ENCODE measurements at regions not wholly inside any gene's neighbourhood (a gene's known extent, or its start where the extent isn't known, plus 50 kb on each side); places are given as distances from the start of the nearest gene placed in this dataset.

DNA sequence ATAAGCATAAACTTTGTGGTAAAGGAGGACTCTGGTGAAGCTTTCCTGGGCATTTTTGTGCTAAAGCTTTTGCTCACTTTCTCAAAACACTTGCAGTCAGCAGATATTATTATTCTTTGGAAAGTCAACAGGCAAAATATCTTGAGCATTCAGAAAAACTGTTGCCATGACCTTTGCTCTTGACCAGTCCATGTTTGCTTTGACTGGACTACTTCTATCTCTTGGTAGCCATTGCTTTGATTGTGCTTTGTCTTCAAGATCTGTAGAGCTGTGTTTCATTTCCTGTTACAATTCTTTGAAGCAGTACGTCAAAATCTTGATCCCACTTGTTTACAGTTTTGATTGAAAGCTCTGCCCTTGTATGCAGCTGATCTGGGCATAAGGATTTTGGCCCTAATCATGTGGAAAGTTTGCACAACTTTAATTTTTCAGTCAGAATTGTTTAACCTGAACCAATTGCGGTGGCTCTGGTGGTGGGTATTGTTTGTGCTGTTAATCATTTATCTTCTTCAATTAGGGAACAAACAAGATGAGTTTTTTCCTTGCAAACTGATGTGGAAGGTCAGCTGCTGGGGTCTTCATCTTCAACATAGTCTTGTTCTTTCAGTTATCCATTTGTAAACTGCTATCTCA is 121.5 kb upstream of the NUDT6 start:
- peaks cover 18 to 44% (median 28%) of the 10 kb centered on the region in 7 donors for H3K9me3 Mint-ChIP-seq
- H3K4me1 ChIP-seq (ENCODE audit: control insufficient read depth in 1 of 2, insufficient read depth in 2 of 2, low read length in 2 of 2): no peaks in the 10 kb centered on the region
- no peak overlapping the region for H2AFZ ChIP-seq (ENCODE audit: insufficient read depth, low read depth, low read length, poor library complexity, severe bottlenecking)
- no peak overlapping the region for H3K27ac ChIP-seq (ENCODE audit: low read depth in 1 of 2, low read length in 2 of 2)
- H3K4me2 ChIP-seq (replicated peaks; ENCODE audit: extremely low read depth, low read length, poor library complexity, severe bottlenecking): no peak overlapping the region
- H3K27ac Mint-ChIP-seq: no peak overlapping the region
- peaks cover 0 to 12% of the 10 kb centered on the region in 2 donors for H3K36me3 ChIP-seq (replicated peaks in 1 of 2; ENCODE audit: control insufficient read depth in 1 of 2, insufficient read depth in 2 of 2, low read length in 2 of 2)
- no peaks in the 10 kb centered on the region for H3K79me2 ChIP-seq (ENCODE audit: insufficient read depth, low read length)
- no peaks in the 10 kb centered on the region for H4K20me1 ChIP-seq (ENCODE audit: insufficient read depth, low read length)
- intact Hi-C loops (cut with micrococcal nuclease): no loop called here
- H3K4me1 Mint-ChIP-seq: no peaks in the 10 kb centered on the region
- H3K4me3 Mint-ChIP-seq: no peak overlapping the region
- no peak overlapping the region for H3K9ac ChIP-seq (ENCODE audit: insufficient read depth, low read length, poor library complexity, severe bottlenecking)
- WGBS (ENCODE audit: insufficient coverage): 64% methylated on average over 1 of the region's 2 CpGs
- H3K27me3 Mint-ChIP-seq (ENCODE audit: low read depth in 3 of 3): no peaks in the 10 kb centered on the region
- H3K36me3 Mint-ChIP-seq: peaks cover 4 to 22% of the 10 kb centered on the region in 2 donors
- peaks cover 10 to 22% of the 10 kb centered on the region in 2 donors for H3K9me3 ChIP-seq (replicated peaks in 1 of 2; ENCODE audit: control insufficient read depth in 1 of 2, insufficient read depth in 1 of 2, low read length in 2 of 2)
- TF ChIP-seq CTCF (IDR thresholded peaks at IDR 0.05): no peak
- H3K4me3 ChIP-seq (replicated peaks in 1 of 3; ENCODE audit: low read depth in 2 of 3, low read length in 3 of 3): no peak overlapping the region
- DNase-seq: no peak
- no peaks in the 10 kb centered on the region for H3K27me3 ChIP-seq (ENCODE audit: control insufficient read depth in 2 of 2, insufficient read depth in 2 of 2, low read length in 2 of 2)

DNA sequence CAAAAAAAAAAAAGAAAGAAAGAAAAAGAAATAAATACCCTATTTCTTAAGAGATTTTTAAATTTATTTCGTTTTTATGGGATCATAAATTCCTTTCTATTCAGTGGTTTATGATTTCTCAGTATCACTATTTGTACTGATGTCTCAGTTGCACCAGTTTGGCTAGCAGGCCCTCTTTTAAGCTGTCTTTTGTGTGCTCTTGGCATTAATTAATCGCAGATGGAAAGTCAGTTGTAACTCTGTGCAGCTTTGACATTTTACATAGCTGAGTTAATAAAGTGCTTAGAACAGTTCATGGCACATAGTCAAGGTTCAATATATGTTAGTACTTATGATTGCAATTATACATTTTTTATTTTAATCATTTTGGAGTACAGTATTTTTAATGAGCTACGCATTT is 123.7 kb upstream of the NUDT6 start:
- no peak overlapping the region for H3K4me3 Mint-ChIP-seq
- H3K36me3 ChIP-seq (replicated peaks in 1 of 2; ENCODE audit: control insufficient read depth in 1 of 2, insufficient read depth in 2 of 2, low read length in 2 of 2): peaks cover 0 to 12% of the 10 kb centered on the region in 2 donors
- peaks cover 8 to 28% of the 10 kb centered on the region in 2 donors for H3K36me3 Mint-ChIP-seq
- no peaks in the 10 kb centered on the region for H3K4me1 ChIP-seq (ENCODE audit: control insufficient read depth in 1 of 2, insufficient read depth in 2 of 2, low read length in 2 of 2)
- no peaks in the 10 kb centered on the region for H4K20me1 ChIP-seq (ENCODE audit: insufficient read depth, low read length)
- no peaks in the 10 kb centered on the region for H3K4me1 Mint-ChIP-seq
- peaks cover 22 to 60% (median 41%) of the 10 kb centered on the region in 7 donors for H3K9me3 Mint-ChIP-seq
- no peak overlapping the region for H2AFZ ChIP-seq (ENCODE audit: insufficient read depth, low read depth, low read length, poor library complexity, severe bottlenecking)
- peaks cover 14 to 22% of the 10 kb centered on the region in 2 donors for H3K9me3 ChIP-seq (replicated peaks in 1 of 2; ENCODE audit: control insufficient read depth in 1 of 2, insufficient read depth in 1 of 2, low read length in 2 of 2)
- no peaks in the 10 kb centered on the region for H3K79me2 ChIP-seq (ENCODE audit: insufficient read depth, low read length)
- no peaks in the 10 kb centered on the region for H3K27me3 ChIP-seq (ENCODE audit: control insufficient read depth in 2 of 2, insufficient read depth in 2 of 2, low read length in 2 of 2)
- H3K9ac ChIP-seq (ENCODE audit: insufficient read depth, low read length, poor library complexity, severe bottlenecking): no peak overlapping the region
- DNase-seq: no peak
- H3K27ac ChIP-seq (ENCODE audit: low read depth in 1 of 2, low read length in 2 of 2): no peak overlapping the region
- H3K27ac Mint-ChIP-seq: no peak overlapping the region
- WGBS (ENCODE audit: insufficient coverage): no CpG with 5 or more reads among the region's 3 CpGs
- no peak overlapping the region for H3K4me2 ChIP-seq (replicated peaks; ENCODE audit: extremely low read depth, low read length, poor library complexity, severe bottlenecking)
- TF ChIP-seq CTCF (IDR thresholded peaks at IDR 0.05): no peak
- H3K4me3 ChIP-seq (replicated peaks in 1 of 3; ENCODE audit: low read depth in 2 of 3, low read length in 3 of 3): no peak overlapping the region
- H3K27me3 Mint-ChIP-seq (ENCODE audit: low read depth in 3 of 3): no peaks in the 10 kb centered on the region
- intact Hi-C loops (cut with micrococcal nuclease): no loop called here
